CD14-positive monocyte (primary cell): ENCODE measurements at regions not wholly inside any gene's neighbourhood (a gene's known extent, or its start where the extent isn't known, plus 50 kb on each side); places are given as distances from the start of the nearest gene placed in this dataset.

Experiments used
- DNase-seq, 3 donors: peaks; one replicate each; pipeline ENCODE4 v3.0.0-alpha.2; 2011 to 2022
- H2AFZ ChIP-seq: 2 replicates; pipeline ENCODE4 v1.6.0; 2012; ENCODE audit warnings: mild to moderate bottlenecking, low read depth, low read length, inconsistent platforms; ENCODE audit not compliant: insufficient read depth, poor library complexity, severe bottlenecking
- H3K27ac ChIP-seq, 2 donors: 1 replicate in 1 of 2; 2 replicates in 1 of 2; pipeline ENCODE4 v1.5.1; 2012 to 2013; ENCODE audit warnings: low read length in 2 of 2, control low read depth in 1 of 2, inconsistent platforms in 1 of 2, low read depth in 1 of 2, mild to moderate bottlenecking in 1 of 2
- H3K27me3 ChIP-seq, 2 donors: one replicate each; pipeline versions ENCODE4 v1.6.0 to v1.6.1; 2011 to 2013; ENCODE audit warnings: low read length in 2 of 2; ENCODE audit not compliant: control insufficient read depth in 2 of 2, insufficient read depth in 2 of 2
- H3K36me3 ChIP-seq, 2 donors: replicated peaks in 1 of 2; 1 replicate in 1 of 2; 2 replicates in 1 of 2; pipeline versions ENCODE4 v1.5.1 to v1.6.1; 2012 to 2013; ENCODE audit warnings: low read length in 2 of 2, control low read depth in 1 of 2, inconsistent platforms in 1 of 2, mild to moderate bottlenecking in 1 of 2; ENCODE audit not compliant: insufficient read depth in 2 of 2, control insufficient read depth in 1 of 2
- H3K4me1 ChIP-seq, 2 donors: 1 replicate in 1 of 2; 2 replicates in 1 of 2; pipeline versions ENCODE4 v1.5.1 to v1.6.1; 2012 to 2013; ENCODE audit warnings: low read length in 2 of 2, control low read depth in 1 of 2, inconsistent platforms in 1 of 2, mild to moderate bottlenecking in 1 of 2, moderate library complexity in 1 of 2; ENCODE audit not compliant: insufficient read depth in 2 of 2, control insufficient read depth in 1 of 2
- H3K4me2 ChIP-seq: replicated peaks from 2 replicates; pipeline ENCODE3; 2012; ENCODE audit warnings: low read length, moderate library complexity, mild to moderate bottlenecking; ENCODE audit not compliant: poor library complexity, severe bottlenecking; ENCODE audit errors: extremely low read depth
- H3K4me3 ChIP-seq, 3 experiments: fragments of 200-600 bp in 1 of 3; sonication (generic) in 1 of 3; replicated peaks in 1 of 3; 1 replicate in 2 of 3; 2 replicates in 1 of 3; pipeline ENCODE4 v1.5.1; 2011 to 2013; ENCODE audit warnings: low read length in 3 of 3, mild to moderate bottlenecking in 3 of 3, control low read depth in 2 of 3, low read depth in 2 of 3, inconsistent platforms in 1 of 3, moderate library complexity in 1 of 3
- H3K79me2 ChIP-seq: 2 replicates; pipeline ENCODE4 v1.6.0; 2012; ENCODE audit warnings: mild to moderate bottlenecking, control low read depth, inconsistent platforms, low read length, moderate library complexity; ENCODE audit not compliant: insufficient read depth
- H3K9ac ChIP-seq: 2 replicates; pipeline ENCODE4 v1.6.0; 2017; ENCODE audit warnings: low read length, mild to moderate bottlenecking; ENCODE audit not compliant: insufficient read depth, poor library complexity, severe bottlenecking
- H3K9me3 ChIP-seq, 2 donors: replicated peaks in 1 of 2; 1 replicate in 1 of 2; 2 replicates in 1 of 2; pipeline versions ENCODE4 v1.5.1 to v1.6.1; 2012 to 2013; ENCODE audit warnings: low read length in 2 of 2, control low read depth in 1 of 2; ENCODE audit not compliant: control insufficient read depth in 1 of 2, insufficient read depth in 1 of 2
- H4K20me1 ChIP-seq: 2 replicates; pipeline ENCODE4 v1.6.0; 2012; ENCODE audit warnings: mild to moderate bottlenecking, low read length, control low read depth, moderate library complexity; ENCODE audit not compliant: insufficient read depth
- H3K27ac Mint-ChIP-seq, 7 donors: one replicate each; pipeline ENCODE4 v1.8.0; 2020; ENCODE audit warnings: mild to moderate bottlenecking in 7 of 7, mixed read lengths in 7 of 7, moderate library complexity in 6 of 7, inconsistent platforms in 2 of 7
- H3K27me3 Mint-ChIP-seq, 3 donors: one replicate each; pipeline ENCODE4 v1.8.0; 2021 to 2022; ENCODE audit warnings: low read depth in 3 of 3, mild to moderate bottlenecking in 3 of 3, mixed read lengths in 3 of 3, moderate library complexity in 3 of 3, inconsistent platforms in 1 of 3
- H3K36me3 Mint-ChIP-seq, 2 donors: one replicate each; pipeline ENCODE4 v1.8.0; 2020; ENCODE audit warnings: mixed read lengths in 2 of 2, inconsistent platforms in 1 of 2, mild to moderate bottlenecking in 1 of 2
- H3K4me1 Mint-ChIP-seq: one replicate; pipeline ENCODE4 v1.8.0; 2020; ENCODE audit warnings: mild to moderate bottlenecking, mixed read lengths
- H3K4me3 Mint-ChIP-seq, 2 donors: one replicate each; pipeline ENCODE4 v1.8.0; 2020; ENCODE audit warnings: mild to moderate bottlenecking in 2 of 2, mixed read lengths in 2 of 2, moderate library complexity in 1 of 2
- H3K9me3 Mint-ChIP-seq, 7 donors: one replicate each; pipeline ENCODE4 v1.8.0; 2020 to 2022; ENCODE audit warnings: mixed read lengths in 7 of 7, mild to moderate bottlenecking in 6 of 7, moderate library complexity in 6 of 7, inconsistent platforms in 2 of 7
- whole genome bisulfite sequencing: methylation state at CpG from one replicate; pipeline ENCODE4 v1.1.5; 2013; ENCODE audit warnings: missing lambda C conversion rate; ENCODE audit not compliant: insufficient coverage; 5-methylcytosine and 5-hydroxymethylcytosine counted together
- intact Hi-C, 2 donors: fragments of 100-400 bp; cut with micrococcal nuclease; formaldehyde crosslinking; loops; one replicate each; pipeline versions ENCODE4 v1.15.0 to v1.15.1; 2023
- TF ChIP-seq, protein P1 (sequence below): fragments of 200-600 bp; IDR thresholded peaks from one replicate; pipeline ENCODE4 v1.8.0; 2022; ENCODE audit warnings: antibody characterized with exemption, mild to moderate bottlenecking

- no peaks in the 10 kb centered on the region for H3K36me3 Mint-ChIP-seq
- intact Hi-C loops: no loop called here
- H3K4me1 Mint-ChIP-seq: peaks cover 6% of the 10 kb centered on the region
- Histone ChIP-seq H2AFZ (no peak overlapping the region), H3K27ac (no peak overlapping the region), H3K9me3 (no peaks in the 10 kb centered on the region), H3K9ac (no peak overlapping the region), H3K4me2 (no peak overlapping the region), H3K79me2 (no peaks in the 10 kb centered on the region), H3K4me3 (no peak overlapping the region), H3K36me3 (no peaks in the 10 kb centered on the region), H4K20me1 (no peaks in the 10 kb centered on the region), H3K4me1 (no peaks in the 10 kb centered on the region), H3K27me3 (peaks cover 2 to 10% of the 10 kb centered on the region in 2 donors)
- DNase-seq: no peak
- peaks cover 13 to 25% (median 22%) of the 10 kb centered on the region in 3 donors for H3K27me3 Mint-ChIP-seq
- peaks cover 0 to 10% (median 2%) of the 10 kb centered on the region in 7 donors for H3K9me3 Mint-ChIP-seq
- no CpG with 5 or more reads among the region's 4 CpGs for WGBS
- H3K27ac Mint-ChIP-seq: no peak overlapping the region
- TF ChIP-seq, protein P1, sequence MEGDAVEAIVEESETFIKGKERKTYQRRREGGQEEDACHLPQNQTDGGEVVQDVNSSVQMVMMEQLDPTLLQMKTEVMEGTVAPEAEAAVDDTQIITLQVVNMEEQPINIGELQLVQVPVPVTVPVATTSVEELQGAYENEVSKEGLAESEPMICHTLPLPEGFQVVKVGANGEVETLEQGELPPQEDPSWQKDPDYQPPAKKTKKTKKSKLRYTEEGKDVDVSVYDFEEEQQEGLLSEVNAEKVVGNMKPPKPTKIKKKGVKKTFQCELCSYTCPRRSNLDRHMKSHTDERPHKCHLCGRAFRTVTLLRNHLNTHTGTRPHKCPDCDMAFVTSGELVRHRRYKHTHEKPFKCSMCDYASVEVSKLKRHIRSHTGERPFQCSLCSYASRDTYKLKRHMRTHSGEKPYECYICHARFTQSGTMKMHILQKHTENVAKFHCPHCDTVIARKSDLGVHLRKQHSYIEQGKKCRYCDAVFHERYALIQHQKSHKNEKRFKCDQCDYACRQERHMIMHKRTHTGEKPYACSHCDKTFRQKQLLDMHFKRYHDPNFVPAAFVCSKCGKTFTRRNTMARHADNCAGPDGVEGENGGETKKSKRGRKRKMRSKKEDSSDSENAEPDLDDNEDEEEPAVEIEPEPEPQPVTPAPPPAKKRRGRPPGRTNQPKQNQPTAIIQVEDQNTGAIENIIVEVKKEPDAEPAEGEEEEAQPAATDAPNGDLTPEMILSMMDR: no peak
- no peak overlapping the region for H3K4me3 Mint-ChIP-seq
Measured at GRCh38 chr9:16157651-16158050, 604.8 kb downstream of the CCDC171 start.

GRCh38 chr9:16158093-16158492 is 605.2 kb downstream of the CCDC171 start:
- H3K27ac ChIP-seq: no peak overlapping the region
- TF ChIP-seq, protein P1: no peak
- H3K9me3 Mint-ChIP-seq: peaks cover 0 to 11% (median 3%) of the 10 kb centered on the region in 7 donors
- H3K27me3 Mint-ChIP-seq: peaks cover 13 to 25% (median 22%) of the 10 kb centered on the region in 3 donors
- H3K9ac ChIP-seq: no peak overlapping the region
- no peaks in the 10 kb centered on the region for H3K79me2 ChIP-seq
- DNase-seq: no peak
- no peak overlapping the region for H3K4me3 ChIP-seq
- no peaks in the 10 kb centered on the region for H3K36me3 ChIP-seq
- intact Hi-C loops: no loop called here
- no peak overlapping the region for H2AFZ ChIP-seq
- H3K27me3 ChIP-seq: peaks cover 2 to 10% of the 10 kb centered on the region in 2 donors
- H3K9me3 ChIP-seq: no peaks in the 10 kb centered on the region
- H3K4me1 ChIP-seq: no peaks in the 10 kb centered on the region
- no peak overlapping the region for H3K4me3 Mint-ChIP-seq
- H3K4me1 Mint-ChIP-seq: peaks cover 6% of the 10 kb centered on the region
- H4K20me1 ChIP-seq: no peaks in the 10 kb centered on the region
- no peak overlapping the region for H3K4me2 ChIP-seq
- 94% methylated on average over 8 of the region's 9 CpGs for WGBS
- no peak overlapping the region for H3K27ac Mint-ChIP-seq
- no peaks in the 10 kb centered on the region for H3K36me3 Mint-ChIP-seq
